Brain microvascular endothelial cell (primary cell): ENCODE measurements at regions not wholly inside any gene's neighbourhood (a gene's known extent, or its start where the extent isn't known, plus 50 kb on each side); places are given as distances from the start of the nearest gene placed in this dataset.

Source experiments
- DNase-seq: peaks from one replicate; pipeline ENCODE4 v3.0.0-alpha.2; 2020
- H3K27ac ChIP-seq: fragments of 250-450 bp; sonication (Bioruptor Pico); 2 replicates; pipeline ENCODE4 v1.5.1; 2020; ENCODE audit warnings: mild to moderate bottlenecking, moderate library complexity
- H3K27me3 ChIP-seq: fragments of 250-450 bp; sonication (Bioruptor Pico); replicated peaks from 2 replicates; pipeline ENCODE4 v1.5.1; 2020; ENCODE audit warnings: mild to moderate bottlenecking
- H3K36me3 ChIP-seq: fragments of 250-450 bp; sonication (Bioruptor Pico); replicated peaks from 2 replicates; pipeline ENCODE4 v1.5.1; 2020; ENCODE audit warnings: mild to moderate bottlenecking
- H3K4me3 ChIP-seq: 2 replicates; pipeline ENCODE4 v1.5.1; 2011; ENCODE audit warnings: low read depth, mild to moderate bottlenecking, control low read depth, low read length, moderate library complexity
- CTCF ChIP-seq: IDR thresholded peaks from 2 replicates; pipeline ENCODE4 v1.5.1; 2011; ENCODE audit warnings: low read depth, mild to moderate bottlenecking, moderate library complexity, low read length, control low read depth, inconsistent platforms; ENCODE audit errors: missing control alignments
- in situ Hi-C: cut with HindIII; loops from 2 replicates; pipeline ENCODE4 v1.10.0; 2017; ENCODE audit warnings: low sequenced_read_pairs, low pct_ligation_motif_present

DNA sequence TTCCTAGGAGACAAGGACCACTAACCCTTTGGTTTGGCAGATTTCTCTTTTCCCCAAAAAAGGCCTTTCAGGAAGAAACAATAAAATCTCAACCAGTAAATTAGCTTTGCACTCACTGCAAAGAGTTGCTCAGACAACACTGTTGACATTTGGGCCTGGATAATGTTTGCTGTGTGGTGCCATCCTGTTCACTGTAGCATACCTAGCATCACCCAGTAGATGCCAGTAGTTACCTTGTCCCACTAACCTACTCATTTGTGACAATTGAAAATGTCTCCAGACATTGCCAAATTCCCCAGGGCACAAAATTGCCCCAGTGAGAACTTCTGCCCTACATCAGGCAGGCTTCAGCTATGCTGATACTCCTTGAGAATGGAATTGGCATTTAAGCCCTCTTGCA, 177.0 kb upstream of the ERCC4 start:
- TF ChIP-seq CTCF, result no peak
- Histone ChIP-seq H3K27me3 (no peaks in the 10 kb centered on the region), H3K4me3 (no peak overlapping the region), H3K36me3 (no peaks in the 10 kb centered on the region), H3K27ac (no peak overlapping the region)
- in situ Hi-C loops, result no loop called here
- no peak for DNase-seq

DNA sequence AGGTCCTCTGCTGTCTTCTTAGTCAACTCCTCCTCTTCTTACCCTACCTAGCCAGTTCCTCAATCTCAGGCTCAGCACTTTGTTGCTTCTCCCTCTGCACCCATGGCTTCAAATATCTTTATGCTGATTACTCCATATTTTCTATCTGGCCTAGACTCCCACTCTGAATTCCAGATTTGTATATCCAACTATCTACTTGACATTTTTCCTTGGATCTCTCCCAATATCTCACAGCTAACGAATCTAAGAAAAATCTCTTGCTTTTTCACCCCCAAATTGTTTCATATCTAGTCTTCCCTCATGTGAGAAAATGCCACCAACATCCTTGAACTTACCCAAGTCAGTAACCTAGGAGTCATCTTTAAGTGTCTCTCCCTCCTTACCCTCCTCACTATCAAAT, 176.4 kb upstream of the ERCC4 start:
- H3K4me3 ChIP-seq, result no peak overlapping the region
- in situ Hi-C loops, result no loop called here
- no peaks in the 10 kb centered on the region for H3K36me3 ChIP-seq
- no peak overlapping the region for H3K27ac ChIP-seq
- TF ChIP-seq CTCF, result no peak
- no peak for DNase-seq
- H3K27me3 ChIP-seq, result no peaks in the 10 kb centered on the region

DNA sequence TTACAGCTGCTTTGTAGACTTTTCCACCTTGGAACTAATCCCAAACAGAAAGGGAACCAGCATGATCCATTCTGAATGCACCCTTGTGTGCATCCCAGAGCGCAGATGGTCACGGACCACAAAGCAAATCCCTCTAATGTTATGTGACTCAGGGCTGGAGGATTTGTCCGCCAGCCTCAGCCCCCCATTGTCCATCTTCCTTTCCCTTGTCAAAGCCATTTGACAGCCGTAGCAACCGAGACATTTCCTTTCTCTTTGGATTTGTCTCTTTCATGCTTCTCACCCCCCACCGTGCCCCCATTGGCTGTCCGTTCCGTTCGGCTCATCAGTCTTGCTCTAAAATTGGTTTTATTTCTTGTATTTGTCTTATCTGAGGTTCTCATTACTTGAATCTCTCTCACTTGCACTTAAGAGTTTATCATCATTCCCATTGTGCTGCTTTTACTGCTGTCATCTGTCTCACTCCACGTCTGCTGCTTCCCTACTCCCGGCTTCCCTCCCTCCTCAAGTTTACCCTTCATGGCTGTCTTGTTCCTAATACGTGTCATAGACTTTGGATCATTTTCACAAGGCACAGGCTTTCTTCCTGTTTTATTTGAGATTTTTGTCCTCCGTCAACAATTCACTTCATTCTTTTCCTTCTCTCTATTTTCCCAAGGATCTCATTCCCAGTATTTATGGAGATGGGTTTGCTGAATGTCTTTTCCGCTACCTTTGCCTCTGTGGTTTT, 163.4 kb upstream of the ERCC4 start:
- Histone ChIP-seq H3K27me3 (no peaks in the 10 kb centered on the region), H3K36me3 (no peaks in the 10 kb centered on the region), H3K27ac (no peak overlapping the region), H3K4me3 (no peak overlapping the region)
- TF ChIP-seq CTCF, result no peak
- DNase-seq, result no peak
- in situ Hi-C loops, result no loop called here

GRCh38 chr16:13766334-13766733, 153.6 kb upstream of the ERCC4 start:
- no peak for TF ChIP-seq CTCF
- in situ Hi-C loops, result no loop called here
- DNase-seq, result no peak
- Histone ChIP-seq H3K27me3 (no peaks in the 10 kb centered on the region), H3K4me3 (no peak overlapping the region), H3K36me3 (no peaks in the 10 kb centered on the region), H3K27ac (no peak overlapping the region)

GRCh38 chr16:13767215-13767614, 152.7 kb upstream of the ERCC4 start:
- Histone ChIP-seq H3K27me3 (no peaks in the 10 kb centered on the region), H3K27ac (no peak overlapping the region), H3K4me3 (no peak overlapping the region), H3K36me3 (no peaks in the 10 kb centered on the region)
- TF ChIP-seq CTCF, result no peak
- no peak for DNase-seq
- in situ Hi-C loops, result no loop called here

DNA sequence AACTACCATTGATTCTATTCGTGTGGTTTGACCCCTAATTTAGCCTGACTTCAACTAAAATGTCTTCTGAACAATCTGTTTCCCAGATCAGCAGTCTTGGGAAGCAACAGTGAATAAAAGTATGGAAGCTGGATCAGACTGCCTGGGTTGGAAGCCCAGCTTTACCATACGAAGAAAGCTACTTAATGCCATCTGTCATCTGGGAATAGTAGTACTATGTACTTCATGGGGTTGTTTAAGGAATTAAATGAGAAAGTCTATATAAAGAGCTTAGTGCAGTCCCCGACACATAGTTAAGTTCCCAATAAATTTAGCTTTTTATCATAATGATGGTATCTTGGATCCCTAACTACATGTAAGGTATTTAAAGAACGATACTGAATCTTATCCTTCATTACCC, 151.5 kb upstream of the ERCC4 start:
- in situ Hi-C loops, result no loop called here
- no peak overlapping the region for H3K27ac ChIP-seq
- DNase-seq, result no peak
- TF ChIP-seq CTCF, result no peak
- no peaks in the 10 kb centered on the region for H3K27me3 ChIP-seq
- no peaks in the 10 kb centered on the region for H3K36me3 ChIP-seq
- no peak overlapping the region for H3K4me3 ChIP-seq
